DMS53 treated with DMSO at 0.1 percent for 48 hours (cell line): ENCODE measurements at regions not wholly inside any gene's neighbourhood (a gene's known extent, or its start where the extent isn't known, plus 50 kb on each side); places are given as distances from the start of the nearest gene placed in this dataset.
"Not testable (repeated sequence)": the region's sequence is repeated elsewhere in the genome, so short reads cannot be mapped to it uniquely, and the experiment has no call there.

Source experiments
- DNase-seq: peaks from one replicate; lab custom pipeline; 2025; ENCODE audit not compliant: unreplicated experiment; lab: John Stamatoyannopoulos, UW

DNA sequence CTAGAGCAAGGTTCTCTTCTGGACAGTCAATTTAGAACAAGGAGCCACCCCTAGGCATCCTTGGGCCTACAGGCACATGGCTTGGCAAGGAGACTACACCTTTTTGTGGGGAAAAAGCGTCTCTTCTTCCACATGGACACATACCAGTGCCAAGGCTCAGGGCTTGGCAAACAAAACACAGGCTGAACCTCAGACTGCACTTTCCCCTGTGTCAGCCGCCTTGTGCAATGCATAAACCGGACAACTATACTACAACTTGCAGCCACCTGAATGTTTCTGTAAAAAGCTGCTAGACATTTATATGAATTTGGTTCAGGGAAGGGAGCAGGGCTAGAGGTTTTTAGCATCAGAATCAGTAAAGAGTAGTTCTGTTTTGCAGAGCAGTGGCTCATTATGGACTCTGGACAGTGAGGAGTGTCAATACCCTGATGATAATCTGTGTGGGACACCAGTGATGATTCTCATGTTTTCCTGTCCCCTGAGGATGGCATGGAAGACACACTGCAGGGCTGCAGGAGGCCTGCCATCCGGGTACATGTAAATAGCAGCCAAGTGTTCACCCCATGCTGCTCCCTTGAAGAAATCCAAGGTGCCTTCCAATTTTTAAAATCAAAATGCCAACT, 118.9 kb downstream of the GATA3 start:
- DNase-seq = no peak

DNA sequence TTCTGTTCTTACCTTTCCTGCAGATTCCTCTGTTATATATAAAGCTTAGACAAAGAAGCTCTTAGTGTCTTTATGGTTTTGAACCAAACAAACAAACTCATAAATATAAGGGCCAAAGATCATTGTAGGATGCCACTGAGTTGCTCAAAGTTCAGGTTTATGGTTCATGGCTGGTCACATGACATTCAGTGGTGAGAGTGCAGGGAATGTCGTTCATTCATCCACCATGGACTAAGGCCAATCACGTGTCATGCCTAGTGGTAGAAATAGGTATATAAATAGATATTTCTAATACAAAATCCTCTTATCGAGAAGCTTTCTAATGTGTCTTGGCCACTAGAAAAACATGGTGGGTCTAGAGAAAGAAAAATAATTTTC, 119.4 kb downstream of the GATA3 start:
- no peak for DNase-seq

DNA sequence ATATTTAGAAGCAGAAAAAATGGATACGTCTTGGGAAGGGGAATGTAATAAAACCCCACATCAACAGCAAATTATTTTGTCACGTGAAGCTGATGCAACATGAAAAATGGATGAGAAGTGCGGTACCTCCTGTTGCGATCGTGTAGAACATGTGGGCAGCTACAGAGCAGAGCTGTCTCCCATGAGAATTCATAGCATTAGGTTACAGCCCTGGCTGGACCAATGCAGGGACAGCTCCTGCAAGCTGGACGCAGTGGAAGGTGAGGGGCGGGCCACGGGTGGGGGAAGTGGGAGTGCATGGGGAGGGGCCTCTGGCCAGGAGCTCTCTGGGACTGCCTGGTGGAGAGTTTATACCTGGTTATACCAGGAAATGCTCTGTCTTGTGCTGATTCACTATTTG, 120.3 kb downstream of the GATA3 start:
- DNase-seq = no peak

DNA sequence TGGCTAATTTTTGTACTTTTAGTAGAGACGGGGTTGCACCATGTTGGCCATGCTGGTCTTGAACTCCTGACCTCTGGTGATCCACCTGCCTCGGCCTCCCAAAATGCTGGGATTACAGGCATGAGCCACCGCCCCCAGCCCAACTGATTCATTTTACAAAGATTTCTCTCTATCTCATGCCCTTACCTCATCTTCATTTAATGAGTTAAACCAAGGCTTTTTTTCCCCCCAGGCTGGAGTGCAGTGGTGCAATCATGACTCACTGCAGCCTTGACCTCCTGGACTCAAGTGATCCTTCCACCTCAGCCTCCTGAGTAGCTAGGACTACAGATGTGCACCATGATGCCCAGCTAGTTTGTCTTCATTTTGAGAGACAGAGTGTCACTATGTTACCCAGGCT, 123.0 kb downstream of the GATA3 start:
- not testable (repeated sequence) for DNase-seq

DNA sequence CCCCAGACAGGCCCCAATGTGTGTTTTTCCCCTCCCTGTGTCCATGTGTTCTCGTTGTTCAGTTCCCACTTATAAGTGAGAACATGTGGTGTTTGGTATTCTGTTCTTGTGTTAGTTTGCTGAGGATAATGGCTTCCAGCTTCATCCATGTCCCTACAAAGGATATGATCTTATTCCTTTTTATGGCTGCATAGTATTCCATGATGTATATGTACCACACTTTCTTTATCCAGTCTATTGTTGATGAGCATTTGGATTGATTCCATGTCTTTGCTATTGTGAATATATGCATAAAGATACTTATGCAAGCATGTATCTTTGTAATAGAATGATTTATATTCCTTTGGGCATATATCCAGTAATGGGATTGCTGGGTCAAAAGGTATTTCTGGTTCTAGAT, 125.3 kb downstream of the GATA3 start:
- not testable (repeated sequence) for DNase-seq

DNA sequence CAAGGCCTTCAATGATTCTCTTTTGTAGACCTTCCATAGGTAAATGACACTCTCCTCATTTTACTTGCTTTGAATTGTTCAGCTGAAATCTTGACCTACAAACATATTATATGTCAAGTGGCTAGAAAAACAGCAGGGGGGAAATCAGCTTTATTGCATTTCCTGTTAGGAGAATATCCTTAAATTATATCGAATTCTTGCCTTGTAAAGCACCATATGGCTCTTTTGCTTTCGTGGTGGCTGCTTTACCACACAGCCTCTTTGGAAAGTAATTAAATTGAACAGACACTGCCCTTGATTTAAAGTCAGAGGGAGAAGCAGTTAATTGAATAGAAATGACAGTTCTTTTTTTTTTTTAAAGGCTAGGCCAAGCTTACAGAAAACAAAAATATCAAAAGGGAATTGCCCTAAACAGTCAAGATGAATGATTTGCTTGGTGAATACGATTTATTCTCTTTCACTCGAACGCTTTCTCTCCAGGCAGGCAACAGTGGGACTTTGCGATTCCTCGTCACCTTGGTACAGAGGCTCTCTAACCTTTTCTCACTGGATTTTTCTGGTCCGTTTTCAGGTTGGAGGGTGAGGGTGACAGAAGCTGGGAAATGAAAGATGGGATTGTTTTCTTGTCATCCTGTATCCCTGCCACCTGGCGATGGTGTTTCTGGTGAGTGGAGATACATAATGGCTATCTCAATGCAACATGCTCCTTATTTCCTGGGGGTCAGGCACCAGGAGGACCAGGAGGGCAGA, 126.0 kb downstream of the GATA3 start:
- no peak for DNase-seq

DNA sequence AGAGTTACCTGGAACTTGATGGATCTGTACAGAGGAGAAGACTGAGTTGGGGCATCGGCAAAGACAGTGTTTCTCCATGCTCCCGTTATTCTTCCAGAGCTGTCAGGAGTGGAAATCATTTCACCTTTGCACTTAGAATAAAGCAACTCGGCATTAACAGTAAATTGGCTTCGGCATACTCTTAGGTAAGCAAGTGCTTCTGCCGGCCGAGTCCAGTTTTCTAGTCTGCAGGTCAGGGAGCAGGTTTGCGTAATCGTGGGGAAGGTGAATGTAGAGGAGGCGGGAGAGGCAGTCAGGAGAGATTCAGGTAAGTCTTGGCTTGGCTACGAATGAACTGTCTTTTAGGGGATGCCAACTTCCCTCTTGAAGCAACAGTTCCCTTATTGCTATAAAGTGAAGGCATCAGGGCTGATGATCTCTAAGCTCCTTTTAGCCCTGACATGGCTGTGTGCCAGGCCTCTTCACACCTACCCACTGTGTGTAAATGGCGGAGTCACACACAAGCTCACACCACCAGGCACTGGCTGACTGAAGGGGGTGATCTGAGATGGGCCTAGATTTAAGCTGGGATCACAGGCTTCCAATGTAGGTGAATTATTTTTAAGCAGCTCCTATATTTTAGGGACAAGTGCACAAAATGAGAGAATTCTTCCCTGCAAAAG, 127.1 kb downstream of the GATA3 start:
- DNase-seq = no peak

DNA sequence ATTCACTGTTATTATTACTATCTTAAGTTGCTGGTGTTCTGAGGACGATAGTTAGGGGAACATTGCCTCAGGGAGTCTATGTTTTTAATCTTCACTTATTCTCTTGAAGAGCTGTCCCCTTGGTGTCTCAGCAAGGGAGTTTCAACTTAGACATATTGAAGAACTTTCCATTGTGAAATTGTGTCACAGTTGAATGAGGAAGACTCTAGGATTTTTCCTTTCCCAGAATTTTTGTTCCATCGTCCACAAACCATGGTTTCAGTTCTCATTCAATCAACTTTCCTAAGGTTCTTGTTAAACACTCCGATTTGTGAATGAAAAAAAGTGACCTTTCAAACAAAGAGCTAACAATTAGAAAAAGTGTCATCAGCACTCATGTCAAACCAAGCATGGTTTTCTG, 128.3 kb downstream of the GATA3 start:
- no peak for DNase-seq

DNA sequence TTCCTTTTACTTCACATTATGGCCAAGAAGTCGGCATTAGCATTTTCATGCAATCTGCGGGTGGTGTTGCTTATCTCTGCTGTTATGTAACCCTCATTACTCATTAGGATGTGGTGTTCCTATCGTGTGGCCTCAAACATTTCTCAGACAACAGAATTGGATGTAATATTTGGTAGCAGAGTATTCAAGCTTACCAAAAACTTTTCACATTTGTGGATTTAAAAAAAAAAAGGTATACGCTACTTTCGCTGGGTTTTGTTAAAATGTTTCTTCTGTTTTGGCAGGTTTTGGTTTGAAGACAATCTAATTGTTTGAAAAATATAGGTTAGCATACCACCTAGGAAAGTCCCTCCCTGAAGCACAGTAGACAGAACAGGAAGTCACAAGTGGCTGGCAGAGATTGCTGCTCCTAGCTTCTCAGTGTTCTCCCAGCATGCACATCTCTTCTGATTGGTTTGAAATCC, 128.8 kb downstream of the GATA3 start:
- DNase-seq = no peak

DNA sequence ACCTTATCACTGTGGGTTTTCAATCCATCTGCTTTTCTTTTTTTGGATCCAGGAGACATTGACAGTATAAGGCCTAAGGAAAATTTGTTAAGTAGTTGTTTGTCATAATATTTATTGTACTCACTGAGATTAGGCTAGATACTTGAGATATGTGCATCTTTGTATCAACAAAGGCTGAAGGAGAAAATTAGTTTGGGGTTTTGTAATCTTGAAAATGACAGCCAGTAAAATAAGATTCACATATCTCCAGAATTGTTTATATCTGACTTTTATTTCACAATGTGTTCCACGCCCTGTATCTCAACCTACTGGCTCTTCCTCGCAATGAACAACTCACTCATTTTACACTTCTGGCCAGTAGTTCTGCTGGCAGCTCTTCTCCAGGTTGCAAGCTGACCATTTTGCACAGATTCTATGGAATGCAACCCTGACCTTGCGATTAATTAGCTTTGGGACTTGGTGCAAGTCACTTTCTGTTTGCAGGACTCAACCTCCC, 132.7 kb downstream of the GATA3 start:
- no peak for DNase-seq

DNA sequence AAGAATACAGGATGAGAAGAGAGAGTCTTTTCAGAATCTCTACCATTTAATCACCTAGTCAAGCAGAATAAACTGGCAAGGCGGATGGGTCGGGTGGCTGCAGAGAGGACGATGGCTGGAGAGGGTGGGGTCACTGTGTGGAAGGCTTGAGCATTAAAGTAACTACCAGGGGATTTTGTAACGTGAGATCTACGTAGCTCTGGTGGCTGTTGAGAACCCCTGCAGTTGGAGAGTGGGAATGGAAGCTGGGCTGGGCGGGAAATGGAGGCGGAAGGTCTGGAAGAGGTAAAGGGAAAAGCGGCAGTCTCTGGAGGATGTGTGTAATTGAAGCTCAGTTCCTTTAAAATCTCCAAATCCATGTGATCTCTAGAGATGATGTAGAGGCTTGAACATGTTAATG, 135.0 kb downstream of the GATA3 start:
- DNase-seq = no peak

DNA sequence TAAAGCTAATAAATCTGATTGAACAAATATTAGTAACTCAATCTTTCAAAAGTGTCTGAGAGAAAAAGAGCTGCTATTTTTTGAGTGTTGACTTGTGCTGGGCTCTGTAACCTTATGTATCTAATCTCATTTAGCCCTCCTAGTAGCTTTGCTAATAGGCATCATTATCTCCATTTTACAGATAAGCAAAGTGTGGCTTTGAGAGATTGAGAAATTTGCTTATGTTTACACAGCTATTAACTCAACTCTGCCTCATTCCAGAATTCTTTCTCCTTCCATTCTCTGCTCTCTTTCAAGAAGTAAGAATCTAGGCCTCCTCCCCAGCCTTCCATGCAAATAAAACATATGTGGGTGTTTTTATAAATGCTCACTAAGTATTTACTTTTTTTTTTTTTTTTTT, 137.8 kb downstream of the GATA3 start:
- no peak for DNase-seq

DNA sequence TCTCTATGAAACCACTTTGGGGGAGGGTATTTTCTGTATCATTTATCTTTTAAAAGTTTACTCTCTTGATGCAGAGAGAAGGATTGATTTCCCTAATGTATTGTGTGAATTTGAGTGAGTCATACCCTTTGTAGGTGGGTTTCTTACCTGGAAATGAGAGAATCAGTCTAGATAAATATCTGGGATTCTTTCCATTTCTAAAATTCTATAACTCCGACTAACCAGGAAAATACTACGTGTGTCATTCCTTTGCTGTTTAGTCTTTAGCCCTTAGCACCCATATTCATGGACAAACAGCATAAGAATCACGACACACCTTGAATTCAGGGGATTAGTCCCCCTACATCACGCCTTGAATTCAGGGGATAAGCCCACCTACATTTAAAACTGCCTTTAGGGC, 139.1 kb downstream of the GATA3 start:
- DNase-seq = no peak

DNA sequence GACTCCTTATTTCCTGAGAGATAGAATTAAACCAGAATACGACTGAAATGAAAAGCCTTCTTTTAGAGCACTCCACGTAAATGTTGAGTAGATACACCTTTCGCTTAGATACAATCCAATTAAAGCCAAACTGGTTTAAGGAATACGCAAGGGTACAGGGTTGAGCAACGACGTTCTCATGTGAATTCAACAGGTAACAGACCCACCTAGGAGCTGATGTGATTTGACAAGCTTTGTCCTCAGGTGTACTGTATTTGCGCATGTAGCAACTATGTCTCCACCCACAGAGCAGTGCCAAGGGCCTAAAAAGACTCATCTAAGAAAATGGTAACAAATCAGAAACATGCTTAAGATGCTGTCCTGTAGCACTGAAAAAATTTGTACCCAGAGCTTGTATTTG, 139.6 kb downstream of the GATA3 start:
- DNase-seq = no peak

DNA sequence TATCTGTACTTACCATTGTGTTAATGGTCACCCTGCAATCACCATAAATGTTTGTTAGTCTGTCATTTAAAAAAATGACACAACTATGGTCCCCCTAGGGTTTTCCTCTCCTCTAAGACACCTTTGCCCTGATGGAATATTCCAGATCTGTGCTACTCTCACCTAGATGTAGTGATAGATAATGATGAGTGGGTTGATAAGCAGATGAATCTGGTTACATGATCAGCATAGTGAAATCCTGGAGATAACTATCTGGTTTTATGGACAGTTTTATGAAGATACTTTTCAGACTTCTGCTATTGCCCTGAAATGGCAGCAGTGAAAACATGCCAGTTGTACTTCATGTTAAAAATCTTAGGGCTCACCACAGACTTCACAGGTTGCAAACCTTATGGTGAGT, 152.4 kb downstream of the GATA3 start:
- no peak for DNase-seq

DNA sequence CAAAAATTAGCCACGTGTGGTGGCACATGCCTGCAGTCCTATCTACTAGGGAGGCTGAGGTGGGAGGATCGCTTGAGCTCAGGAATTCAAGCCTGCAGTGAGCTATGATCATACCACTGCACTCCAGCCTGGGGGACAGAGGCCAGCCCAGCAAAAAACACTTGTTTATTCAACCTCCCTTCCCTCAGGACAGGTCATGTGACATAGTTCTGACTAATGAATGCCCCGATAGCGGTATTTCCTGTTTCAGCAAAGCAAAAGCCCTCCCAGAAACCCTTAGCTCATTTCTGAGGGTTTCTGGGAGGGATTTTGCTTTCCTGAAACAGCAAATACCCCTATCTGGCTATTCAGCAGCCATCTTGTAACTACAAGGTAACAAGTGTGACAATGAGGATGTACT, 157.1 kb downstream of the GATA3 start:
- no peak for DNase-seq

DNA sequence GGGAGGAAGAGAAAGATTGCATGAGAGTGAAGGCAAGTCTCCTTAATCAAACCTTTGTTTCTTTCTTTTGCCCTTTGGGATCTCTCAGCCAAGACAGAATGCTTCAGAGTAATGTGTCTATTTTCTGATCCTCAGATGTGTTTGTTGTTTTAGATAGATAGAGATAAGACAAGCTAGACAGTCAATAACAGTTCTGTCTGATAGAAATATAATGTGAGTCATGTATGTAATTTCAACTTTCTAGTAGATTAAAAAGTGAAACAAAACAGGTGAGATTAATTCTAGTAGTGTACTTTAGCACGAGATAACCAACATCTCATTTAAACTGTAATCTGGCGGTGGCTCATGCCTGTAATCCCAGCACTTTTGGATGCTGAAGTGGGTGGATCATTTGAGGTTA, 159.2 kb downstream of the GATA3 start:
- no peak for DNase-seq

DNA sequence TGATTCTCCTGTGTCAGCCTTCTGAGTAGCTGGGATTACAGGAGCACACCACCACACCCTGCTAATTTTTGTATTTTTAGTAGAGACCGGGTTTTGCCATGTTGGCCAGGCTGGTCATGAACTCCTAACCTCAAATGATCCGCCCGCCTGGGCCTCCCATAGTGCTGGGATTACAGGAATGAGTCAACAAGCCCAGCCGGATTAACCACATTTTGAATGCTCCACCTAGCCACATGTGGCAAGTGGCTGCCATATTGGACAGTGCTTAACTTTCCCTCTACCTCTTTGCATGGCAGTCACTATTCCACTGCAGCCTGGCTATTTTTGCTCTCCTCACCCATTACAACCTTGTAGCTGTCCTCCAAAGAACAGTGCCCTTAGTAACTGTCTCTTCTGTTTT, 160.1 kb downstream of the GATA3 start:
- no peak for DNase-seq

DNA sequence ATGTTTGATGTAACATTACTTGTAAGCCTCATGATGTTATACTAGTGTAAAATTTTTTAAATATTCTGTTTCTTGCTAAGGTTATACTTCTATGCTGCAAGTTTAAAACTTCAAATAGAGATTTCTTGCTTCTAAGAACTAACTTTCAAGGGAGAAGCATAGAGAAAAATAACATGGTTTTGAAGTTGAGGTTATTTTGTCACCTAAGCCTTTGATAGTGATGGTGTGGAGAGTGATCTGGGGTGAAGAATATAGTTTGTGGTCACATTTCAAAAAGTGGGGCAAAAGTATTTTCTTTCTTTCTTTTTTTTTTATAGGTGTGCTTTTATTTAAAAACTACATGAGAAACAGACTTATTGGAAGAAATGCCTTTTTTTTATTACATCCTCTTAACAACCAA, 162.4 kb downstream of the GATA3 start:
- DNase-seq = no peak

DNA sequence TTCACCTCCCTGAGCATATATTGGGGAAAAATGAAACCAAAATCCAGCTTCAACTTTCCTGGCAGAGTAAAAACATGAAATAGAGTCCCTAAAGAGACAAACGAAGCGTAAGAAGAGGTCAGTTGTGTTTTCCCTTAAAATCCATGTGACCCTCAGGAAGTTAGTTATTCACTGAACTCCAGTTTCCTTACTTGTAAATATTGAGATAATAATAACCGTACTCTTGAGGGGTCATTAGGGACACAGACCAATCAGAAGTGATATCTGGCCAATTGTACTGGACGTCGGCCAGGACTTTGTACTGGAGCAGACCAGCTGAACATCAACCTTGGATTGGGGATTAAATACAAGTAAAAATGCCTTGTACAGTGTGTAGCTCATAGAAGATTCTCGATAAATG, 167.0 kb downstream of the GATA3 start:
- DNase-seq = no peak

DNA sequence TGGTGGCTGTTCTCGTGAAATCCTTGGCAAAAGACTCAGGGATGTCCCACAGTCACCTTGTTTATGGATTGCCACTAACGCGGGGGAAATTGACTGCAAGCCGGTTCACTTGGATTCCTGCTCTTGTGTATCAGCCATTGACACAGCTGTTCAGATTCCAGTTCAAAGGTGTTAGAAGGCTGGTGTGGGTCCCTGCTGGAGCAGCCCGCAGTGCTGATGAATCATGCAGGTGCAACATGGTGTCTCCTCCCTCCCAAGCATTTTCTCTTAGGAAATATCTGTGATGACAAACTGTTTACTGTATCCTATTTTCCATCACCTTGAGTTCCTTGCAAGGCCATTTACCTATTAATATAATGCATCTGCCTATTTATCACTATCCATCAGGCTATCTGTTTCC, 170.1 kb downstream of the GATA3 start:
- no peak for DNase-seq

DNA sequence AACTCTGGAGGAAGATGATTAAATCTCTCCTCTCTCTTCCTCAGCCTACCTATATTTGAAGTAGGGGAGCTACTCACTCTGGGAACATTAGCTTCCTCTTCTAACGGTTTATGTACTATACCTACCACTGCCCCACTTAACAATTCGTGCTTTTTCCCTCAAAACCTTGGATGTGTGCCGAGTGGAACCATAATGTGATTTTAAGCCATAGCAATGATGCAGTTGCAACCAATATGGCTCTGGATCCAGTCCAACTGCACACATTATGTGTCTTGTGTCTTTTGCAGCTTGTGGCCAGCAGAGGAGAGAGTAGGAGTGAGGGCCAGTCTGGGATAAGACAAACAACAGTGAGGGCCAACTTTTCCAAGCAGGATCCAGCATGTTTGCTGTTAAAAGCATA, 170.7 kb downstream of the GATA3 start:
- DNase-seq = no peak
